Heart left ventricle (tissue), 16 donors: ENCODE measurements at regions not wholly inside any gene's neighbourhood (a gene's known extent, or its start where the extent isn't known, plus 50 kb on each side); places are given as distances from the start of the nearest gene placed in this dataset.

Experiments
- ATAC-seq, 4 donors: fragments of 200-7000 bp; cut with Tn5 transposase; one replicate each; pipeline ENCODE4 v1.9.1; 2020 to 2022; ENCODE audit warnings: moderate library complexity in 4 of 4, mild to moderate bottlenecking in 3 of 4, moderate number of reproducible peaks in 1 of 4
- DNase-seq, 5 donors: peaks; one replicate each; pipeline ENCODE4 v3.0.0-alpha.2; 2020
- H3K27ac ChIP-seq, 12 donors: fragments of 200-600 bp; sonication (generic) in 4 of 12; one replicate each; pipeline versions ENCODE4 v1.5.0 to v1.8.0; 2016 to 2022; ENCODE audit warnings: mild to moderate bottlenecking in 2 of 12
- H3K27me3 ChIP-seq, 9 donors: fragments of 200-600 bp; sonication (generic) in 2 of 9; one replicate each; pipeline versions ENCODE4 v1.5.1 to v1.8.0; 2016 to 2022; ENCODE audit warnings: mild to moderate bottlenecking in 3 of 9
- H3K36me3 ChIP-seq, 9 donors: fragments of 200-600 bp; sonication (generic) in 2 of 9; one replicate each; pipeline versions ENCODE4 v1.5.0 to v1.8.0; 2018 to 2022; ENCODE audit warnings: mild to moderate bottlenecking in 2 of 9
- H3K4me1 ChIP-seq, 12 donors: fragments of 200-600 bp; sonication (generic) in 4 of 12; one replicate each; pipeline versions ENCODE4 v1.5.0 to v1.8.0; 2016 to 2022; ENCODE audit warnings: mild to moderate bottlenecking in 3 of 12
- H3K4me3 ChIP-seq, 12 donors: fragments of 200-600 bp; sonication (generic) in 4 of 12; one replicate each; pipeline versions ENCODE4 v1.5.0 to v1.8.0; 2017 to 2022; ENCODE audit warnings: mild to moderate bottlenecking in 9 of 12, moderate library complexity in 4 of 12
- H3K9me3 ChIP-seq, 12 donors: fragments of 200-600 bp; sonication (generic) in 4 of 12; one replicate each; pipeline versions ENCODE4 v1.5.0 to v1.8.0; 2016 to 2022; ENCODE audit warnings: mild to moderate bottlenecking in 1 of 12
- POLR2A ChIP-seq, 2 donors: fragments of 450-650 bp; IDR thresholded peaks; one replicate each; pipeline ENCODE4 v1.6.1; 2017; ENCODE audit warnings: antibody characterized with exemption in 2 of 2, mild to moderate bottlenecking in 2 of 2, moderate library complexity in 2 of 2
- WGBS, 4 donors: extraction: QIAGEN DNeasy Blood & Tissue Kit in 2 of 4; methylation state at CpG; one replicate each; pipeline versions ENCODE4 v1.1.5 to v1.1.7; 2013 to 2018; 5-methylcytosine and 5-hydroxymethylcytosine counted together
- intact Hi-C, 10 donors: fragments of 100-400 bp; cut with DNase I; formaldehyde crosslinking; loops; one replicate each; pipeline versions ENCODE4 v1.11.1 to v1.14.2; 2022
- TF ChIP-seq, protein P1 (sequence below), 12 donors: fragments of 200-600 bp; sonication (generic) in 4 of 12; IDR thresholded peaks; one replicate each; pipeline versions ENCODE4 v1.5.0 to v1.8.0; 2018 to 2022; ENCODE audit warnings: antibody characterized with exemption in 12 of 12, mild to moderate bottlenecking in 5 of 12
- donor health status: ischemic (EF 13 %, LVEDD 7.1; RV severe dilation, severe dysfunction).
- donor health status: healthy with polysubstance abuse.
- donor health status: DM: no; HTN: yes; CAD: no.
- donor health status: DM: no; HTN: no; CAD: no.
- donor health status: ischemic (EF 25% LVEDD 6.9; RV normal size, moderate dysfunction).
- donor health status: ischemic (EF 25% LVEDD 5.7; RV mildly dilated, moderate dysfunction).
- donor health status: healthy.
- donor health status: DM: yes; HTN: yes; CAD: no.
- donor health status: ischemic (EF 35%, LVEDD 5.7; RV mildly dilated, moderate dysfunction).
- donor health status: nonischemic (EF 11% LVEDD 7.7; RV severe dilation, severe dysfunction).
- donor health status: DM: yes; HTN: yes; CAD: no.
- donor health status: PGD.
- donor health status: ischemic (EF 29% LVEDD 5.4; RV normal size, mild dysfunction).
- donor health status: nonischemic (EF 23%, LVEDD 6.1; RV moderate dilation, normal function).

DNA sequence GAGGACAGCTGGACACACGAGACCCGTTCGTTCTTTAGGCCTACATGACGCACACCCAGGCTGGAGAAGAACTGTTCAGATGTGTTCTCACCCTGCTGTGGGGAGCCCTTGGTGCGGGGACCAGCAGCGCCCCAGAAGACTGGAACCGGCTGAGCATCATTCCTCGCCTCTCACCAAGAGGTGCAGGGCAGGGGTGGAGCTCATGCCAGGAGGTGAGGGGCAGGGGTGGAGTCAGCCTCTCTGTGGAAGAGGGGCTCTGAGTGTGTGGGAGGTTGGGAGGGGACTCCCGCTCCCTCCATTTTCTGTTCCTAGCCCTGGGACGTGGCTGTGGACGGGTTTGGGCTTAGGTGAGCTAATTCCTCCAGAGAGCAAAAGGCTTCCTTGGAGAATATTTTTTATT lies 66.0 kb upstream of the SHH start:
- Histone ChIP-seq H3K36me3 (no peaks in the 10 kb centered on the region), H3K4me3 (no peak overlapping the region), H3K9me3 (no peaks in the 10 kb centered on the region), H3K27me3 (peaks cover 0 to 13% (median 0%) of the 10 kb centered on the region in 9 donors), H3K4me1 (no peaks in the 10 kb centered on the region), H3K27ac (no peak overlapping the region)
- 76 to 88% (median 80%) methylated on average over 7 to 11 of the region's 11 CpGs for WGBS, 4 donors
- ATAC-seq = no peak
- intact Hi-C loops = no loop called here
- TF ChIP-seq POLR2A (IDR thresholded peaks at IDR 0.05) = no peak
- TF ChIP-seq, protein P1, sequence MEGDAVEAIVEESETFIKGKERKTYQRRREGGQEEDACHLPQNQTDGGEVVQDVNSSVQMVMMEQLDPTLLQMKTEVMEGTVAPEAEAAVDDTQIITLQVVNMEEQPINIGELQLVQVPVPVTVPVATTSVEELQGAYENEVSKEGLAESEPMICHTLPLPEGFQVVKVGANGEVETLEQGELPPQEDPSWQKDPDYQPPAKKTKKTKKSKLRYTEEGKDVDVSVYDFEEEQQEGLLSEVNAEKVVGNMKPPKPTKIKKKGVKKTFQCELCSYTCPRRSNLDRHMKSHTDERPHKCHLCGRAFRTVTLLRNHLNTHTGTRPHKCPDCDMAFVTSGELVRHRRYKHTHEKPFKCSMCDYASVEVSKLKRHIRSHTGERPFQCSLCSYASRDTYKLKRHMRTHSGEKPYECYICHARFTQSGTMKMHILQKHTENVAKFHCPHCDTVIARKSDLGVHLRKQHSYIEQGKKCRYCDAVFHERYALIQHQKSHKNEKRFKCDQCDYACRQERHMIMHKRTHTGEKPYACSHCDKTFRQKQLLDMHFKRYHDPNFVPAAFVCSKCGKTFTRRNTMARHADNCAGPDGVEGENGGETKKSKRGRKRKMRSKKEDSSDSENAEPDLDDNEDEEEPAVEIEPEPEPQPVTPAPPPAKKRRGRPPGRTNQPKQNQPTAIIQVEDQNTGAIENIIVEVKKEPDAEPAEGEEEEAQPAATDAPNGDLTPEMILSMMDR (IDR thresholded peaks at IDR 0.05) = no peak
- DNase-seq = peak in 1 of 5 donors; percentile 54

DNA sequence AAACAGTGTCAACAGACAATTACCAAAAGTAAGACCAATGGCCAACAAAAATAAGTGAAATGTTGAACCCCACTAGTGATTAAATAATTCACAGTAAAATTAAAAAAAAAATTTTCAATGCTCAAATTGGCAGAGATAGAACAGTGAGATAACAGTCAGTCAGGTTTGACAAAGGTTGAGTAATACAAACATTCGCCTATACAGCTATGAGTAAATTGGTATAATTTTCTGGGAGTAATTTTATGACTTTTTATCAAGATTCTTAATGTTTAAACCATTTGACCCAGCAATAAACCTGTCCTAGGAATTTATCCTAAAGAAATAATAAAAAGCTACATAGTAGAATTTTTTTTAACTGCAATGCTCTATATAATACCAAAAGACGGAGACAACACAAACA lies 64.9 kb upstream of the SHH start:
- Histone ChIP-seq H3K9me3 (no peaks in the 10 kb centered on the region), H3K27ac (no peak overlapping the region), H3K4me3 (no peak overlapping the region), H3K36me3 (no peaks in the 10 kb centered on the region), H3K4me1 (no peaks in the 10 kb centered on the region), H3K27me3 (peaks cover 0 to 15% (median 0%) of the 10 kb centered on the region in 9 donors)
- WGBS, 4 donors = 71 to 80% (median 77%) methylated on average over 2 of the region's 2 CpGs
- intact Hi-C loops = no loop called here
- no peak for TF ChIP-seq POLR2A (IDR thresholded peaks at IDR 0.05)
- TF ChIP-seq, protein P1 (IDR thresholded peaks at IDR 0.05) = no peak
- ATAC-seq (no peak), DNase-seq (no peak)

DNA sequence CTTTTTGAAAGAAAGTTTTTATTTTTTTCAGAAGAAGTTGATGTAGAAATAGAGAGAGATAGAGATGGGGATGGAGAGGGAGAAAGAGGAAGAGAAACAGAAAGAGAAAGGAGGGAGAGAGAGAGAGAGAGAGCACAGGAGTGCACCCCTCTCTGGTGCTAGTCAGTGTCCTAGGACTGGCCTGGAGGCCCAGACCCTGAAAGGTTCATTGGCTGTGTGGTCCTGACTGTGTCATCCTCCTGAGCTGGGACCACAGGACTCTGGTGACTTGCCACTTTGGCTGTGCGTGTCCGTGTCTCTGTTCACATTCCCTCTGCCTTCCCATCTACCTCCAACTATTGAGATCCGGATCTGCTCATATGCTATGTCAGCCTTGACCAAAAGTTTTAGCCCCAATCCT lies 62.1 kb upstream of the SHH start:
- 91 to 94% (median 92%) methylated on average over 3 of the region's 3 CpGs for WGBS, 4 donors

DNA sequence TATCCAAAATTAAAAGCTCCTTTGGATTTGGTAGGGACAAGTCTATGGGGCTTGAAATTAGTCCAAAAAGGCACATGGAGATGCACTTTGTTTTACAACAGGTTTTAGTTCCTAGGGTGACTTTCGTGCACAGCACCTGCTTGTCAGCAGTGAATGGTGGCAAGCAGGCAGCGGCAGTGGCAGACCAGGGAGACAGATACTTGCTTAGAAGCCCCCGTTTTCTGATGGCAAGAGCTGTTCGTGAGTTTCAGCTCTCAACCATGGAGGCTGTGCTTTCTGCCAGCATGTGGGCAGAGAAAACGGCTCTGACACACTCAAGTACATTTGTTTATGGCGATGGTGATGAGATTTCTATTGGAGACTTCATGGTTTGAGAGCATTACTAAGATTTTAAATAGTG lies 61.7 kb upstream of the SHH start:
- intact Hi-C loops = no loop called here
- DNase-seq = no peak

More for the DNA sequence above, 62.1 kb upstream of the SHH start:
- Histone ChIP-seq H3K4me1 (no peaks in the 10 kb centered on the region), H3K9me3 (no peaks in the 10 kb centered on the region), H3K4me3 (no peak overlapping the region), H3K27me3 (peaks cover 0 to 17% (median 0%) of the 10 kb centered on the region in 9 donors), H3K27ac (no peak overlapping the region), H3K36me3 (no peaks in the 10 kb centered on the region)
- DNase-seq = no peak
- intact Hi-C loops = no loop called here
- no peak for TF ChIP-seq POLR2A (IDR thresholded peaks at IDR 0.05)
- TF ChIP-seq, protein P1 (IDR thresholded peaks at IDR 0.05) = no peak
- ATAC-seq = no peak

More for the DNA sequence above, 61.7 kb upstream of the SHH start:
- H3K9me3 ChIP-seq = no peaks in the 10 kb centered on the region
- no peak overlapping the region for H3K4me3 ChIP-seq
- no peak for TF ChIP-seq POLR2A (IDR thresholded peaks at IDR 0.05)
- TF ChIP-seq, protein P1 (IDR thresholded peaks at IDR 0.05) = no peak
- H3K36me3 ChIP-seq = no peaks in the 10 kb centered on the region
- H3K27me3 ChIP-seq = peaks cover 0 to 17% (median 0%) of the 10 kb centered on the region in 9 donors
- ATAC-seq = no peak
- WGBS, 4 donors = 67 to 73% (median 71%) methylated on average over 6 of the region's 6 CpGs
- H3K27ac ChIP-seq = no peak overlapping the region
- H3K4me1 ChIP-seq = no peaks in the 10 kb centered on the region
